ENCODE measurements at regions not wholly inside any gene's neighbourhood (a gene's known extent, or its start where the extent isn't known, plus 50 kb on each side); places are given as distances from the start of the nearest gene placed in this dataset.

DNA sequence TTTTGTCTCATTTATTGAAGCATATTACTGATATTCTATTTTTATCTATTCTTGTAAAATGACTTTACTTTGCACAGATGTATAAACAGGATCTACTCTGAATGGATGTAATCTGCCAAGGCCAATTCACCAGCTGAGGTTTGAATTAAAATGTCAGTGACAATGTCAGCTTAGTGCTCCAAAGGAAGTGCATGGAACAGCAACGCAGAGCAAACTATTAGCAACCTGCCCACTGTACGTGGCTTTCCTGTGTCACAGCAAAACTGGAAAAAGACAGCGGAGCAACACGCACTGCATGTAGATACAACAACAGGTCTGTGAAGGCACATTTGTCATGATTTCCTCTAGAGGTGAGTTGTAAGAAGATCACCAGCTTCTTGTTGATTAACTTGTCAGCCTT lies 409.4 kb downstream of the MED10 start:
- CTCF ChIA-PET = no interaction called here

More for the DNA sequence above, 409.4 kb downstream of the MED10 start:
- intact Hi-C loops (cut with micrococcal nuclease) (no loop called here), dilution Hi-C loops (cut with MboI; ENCODE audit: extremely low pct_ligation_motif_present, low sequenced_read_pairs) (no loop called here)
- Histone ChIP-seq H3K27me3 (ENCODE audit: control insufficient read depth in 2 of 2, insufficient read depth in 2 of 2, low read length in 2 of 2) (no peaks in the 10 kb centered on the region), H3K36me3 (ENCODE audit: control insufficient read depth in 2 of 2, extremely low read depth in 1 of 2, insufficient read depth in 2 of 2, low read length in 2 of 2) (no peaks in the 10 kb centered on the region), H3K79me2 (ENCODE audit: control insufficient read depth, insufficient read depth, low read length) (no peaks in the 10 kb centered on the region), H3K9me1 (replicated peaks; ENCODE audit: control insufficient read depth, extremely low read depth, insufficient read depth, low read length) (no peaks in the 10 kb centered on the region), H3K4me1 (ENCODE audit: control insufficient read depth, extremely low read depth, insufficient read depth, low read length) (no peaks in the 10 kb centered on the region), H3K27ac (ENCODE audit: insufficient read depth, low read depth, low read length) (no peak overlapping the region), H3K9ac (replicated peaks; ENCODE audit: extremely low read depth, insufficient read depth, low read length) (no peak overlapping the region), H2AFZ (ENCODE audit: low read depth, low read length) (no peak overlapping the region), H3K4me3 (replicated peaks in 1 of 3; ENCODE audit: insufficient read depth in 1 of 3, low read depth in 1 of 3, low read length in 3 of 3) (no peak overlapping the region), H3K9me3 (replicated peaks; ENCODE audit: control insufficient read depth, insufficient read depth, low read length) (peaks cover 4% of the 10 kb centered on the region), H3K4me2 (ENCODE audit: insufficient read depth, low read length) (no peak overlapping the region), H4K20me1 (replicated peaks; ENCODE audit: control insufficient read depth, extremely low read depth, insufficient read depth, low read length) (no peaks in the 10 kb centered on the region)
- DNase-seq (ENCODE audit: low read depth, low spot score) (no peak), FAIRE-seq (no peak)
- no peak for TF ChIP-seq MYC (IDR thresholded peaks at IDR 0.05; ENCODE audit: low read depth, low read length)
- no peak for TF ChIP-seq CTCF (IDR thresholded peaks at IDR 0.05; ENCODE audit: extremely low read depth in 1 of 2, insufficient read depth in 1 of 2, low read depth in 1 of 2, low read length in 2 of 2)
- no peak for TF ChIP-seq POLR2AphosphoS5 (IDR thresholded peaks at IDR 0.05; ENCODE audit: insufficient read depth, low read depth, low read length)
- TF ChIP-seq FOS (IDR thresholded peaks at IDR 0.05; ENCODE audit: borderline replicate concordance, insufficient read depth, low read length) = no peak
- no peak for TF ChIP-seq POLR2A (IDR thresholded peaks at IDR 0.05; ENCODE audit: low read depth, low read length)
- TF ChIP-seq EZH2 (IDR thresholded peaks at IDR 0.05; ENCODE audit: borderline replicate concordance, low read depth, low read length, severe bottlenecking) = no peak
- no peak for TF ChIP-seq JUN (IDR thresholded peaks at IDR 0.05; ENCODE audit: borderline replicate concordance, insufficient read depth, insufficient read length, low read depth)
- TF ChIP-seq, protein P1, sequence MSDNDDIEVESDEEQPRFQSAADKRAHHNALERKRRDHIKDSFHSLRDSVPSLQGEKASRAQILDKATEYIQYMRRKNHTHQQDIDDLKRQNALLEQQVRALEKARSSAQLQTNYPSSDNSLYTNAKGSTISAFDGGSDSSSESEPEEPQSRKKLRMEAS (IDR thresholded peaks at IDR 0.05; ENCODE audit: insufficient read depth, insufficient read length) = no peak
- no peak for TF ChIP-seq GATA2 (IDR thresholded peaks at IDR 0.05; ENCODE audit: insufficient read depth, insufficient read length, low read depth, low read length)
- POLR2A ChIA-PET = no interaction called here
- BruUV-seq (replicated peaks) = no TSS peak
